HG02623 (cell line): ENCODE measurements at regions not wholly inside any gene's neighbourhood (a gene's known extent, or its start where the extent isn't known, plus 50 kb on each side); places are given as distances from the start of the nearest gene placed in this dataset.

Experiments
- ATAC-seq: cut with Tn5 transposase; IDR thresholded peaks from one replicate; pipeline ENCODE4 v1.9.1; 2021; ENCODE audit warnings: moderate library complexity; ENCODE audit not compliant: unreplicated experiment

DNA sequence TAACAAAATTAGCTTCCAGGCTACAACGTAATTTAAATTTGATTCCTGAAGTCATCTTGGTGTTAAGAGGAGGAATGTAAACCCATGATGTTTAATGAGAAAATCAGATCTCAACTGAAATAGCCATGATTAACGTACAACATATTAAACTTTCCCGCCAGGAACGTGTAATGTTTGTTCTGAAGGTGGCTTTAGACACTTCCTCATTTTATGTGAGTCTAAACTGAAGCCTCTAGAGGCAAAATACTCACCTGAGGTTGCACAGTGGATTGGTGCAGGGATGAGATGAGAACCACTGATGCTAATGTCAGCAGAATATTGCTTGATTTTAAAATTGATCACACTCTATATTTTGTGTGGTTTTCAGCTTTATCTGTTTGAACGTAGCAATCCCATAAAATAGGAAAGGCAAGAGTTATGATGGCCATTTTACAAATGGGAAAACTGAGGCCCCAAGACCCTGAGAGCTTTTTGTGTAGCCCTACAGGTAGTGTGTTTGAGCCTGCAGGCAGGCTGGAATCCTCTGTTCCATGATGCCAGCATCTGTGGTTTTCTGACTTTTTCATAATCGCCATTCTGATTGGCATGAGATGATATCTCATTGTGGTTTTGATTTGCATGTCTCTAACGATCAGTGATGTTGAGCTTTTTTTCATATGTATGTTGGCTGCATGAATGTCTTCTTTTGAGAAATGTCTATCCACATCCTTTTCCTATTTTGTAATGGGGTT lies 243.7 kb upstream of the BMPER start:
- ATAC-seq = no peak

DNA sequence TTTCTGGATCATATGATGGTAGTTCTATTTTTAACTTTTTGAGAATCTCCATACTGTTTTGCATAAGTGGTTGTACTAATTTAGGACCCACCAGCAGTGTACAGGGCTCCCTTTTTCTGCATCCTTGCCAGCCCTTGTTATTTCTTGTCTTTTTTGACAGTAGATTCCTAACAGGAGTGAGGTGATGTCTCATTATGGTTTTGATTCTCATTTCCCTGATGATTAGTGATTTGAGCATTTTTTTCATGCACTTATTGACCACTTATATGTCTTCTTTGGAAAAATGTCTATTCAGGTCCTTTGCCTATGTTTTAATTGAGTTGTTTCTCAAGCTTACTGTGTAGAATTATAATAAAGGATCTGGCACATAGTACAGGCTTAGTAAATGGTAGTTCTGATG lies 238.8 kb upstream of the BMPER start:
- no peak for ATAC-seq

DNA sequence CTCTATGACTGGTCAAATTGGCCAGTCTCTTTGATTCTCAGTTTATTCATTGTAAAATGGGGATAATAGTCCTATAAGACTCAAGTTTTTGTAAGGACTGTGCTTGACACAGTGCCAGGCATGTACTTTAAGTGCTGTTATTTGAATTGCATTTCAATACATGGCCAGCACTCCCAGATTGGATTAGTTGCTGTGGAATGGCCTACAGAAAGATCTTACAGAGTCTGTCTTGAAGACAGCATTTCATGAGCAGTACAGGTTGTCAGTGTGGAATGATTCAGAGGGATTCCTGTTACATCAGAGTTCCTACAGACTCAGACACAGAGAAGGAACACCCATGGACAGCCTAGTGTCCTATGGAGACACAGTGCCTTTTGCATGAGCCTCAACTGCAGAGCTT lies 238.1 kb upstream of the BMPER start:
- ATAC-seq = no peak

DNA sequence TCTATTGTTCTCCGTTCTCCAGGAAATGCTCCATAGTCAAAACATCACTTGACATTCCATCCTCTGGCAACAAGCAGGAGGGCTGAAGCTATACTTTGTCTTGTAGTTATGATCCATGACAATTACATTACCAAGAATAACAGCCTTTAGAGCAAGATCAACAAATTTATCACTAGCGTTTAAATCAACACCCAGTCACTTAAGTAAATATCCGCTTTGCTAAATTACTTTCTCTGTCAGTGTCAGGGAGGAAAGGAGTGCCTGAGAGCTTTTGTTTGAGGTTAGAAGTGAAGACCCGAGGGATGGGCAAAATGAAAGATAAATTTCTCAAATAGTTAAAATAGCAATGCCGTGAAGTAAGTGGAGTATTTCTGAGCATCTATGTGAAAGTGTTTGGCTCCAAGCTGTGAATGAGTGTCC lies 236.1 kb upstream of the BMPER start:
- ATAC-seq = no peak

DNA sequence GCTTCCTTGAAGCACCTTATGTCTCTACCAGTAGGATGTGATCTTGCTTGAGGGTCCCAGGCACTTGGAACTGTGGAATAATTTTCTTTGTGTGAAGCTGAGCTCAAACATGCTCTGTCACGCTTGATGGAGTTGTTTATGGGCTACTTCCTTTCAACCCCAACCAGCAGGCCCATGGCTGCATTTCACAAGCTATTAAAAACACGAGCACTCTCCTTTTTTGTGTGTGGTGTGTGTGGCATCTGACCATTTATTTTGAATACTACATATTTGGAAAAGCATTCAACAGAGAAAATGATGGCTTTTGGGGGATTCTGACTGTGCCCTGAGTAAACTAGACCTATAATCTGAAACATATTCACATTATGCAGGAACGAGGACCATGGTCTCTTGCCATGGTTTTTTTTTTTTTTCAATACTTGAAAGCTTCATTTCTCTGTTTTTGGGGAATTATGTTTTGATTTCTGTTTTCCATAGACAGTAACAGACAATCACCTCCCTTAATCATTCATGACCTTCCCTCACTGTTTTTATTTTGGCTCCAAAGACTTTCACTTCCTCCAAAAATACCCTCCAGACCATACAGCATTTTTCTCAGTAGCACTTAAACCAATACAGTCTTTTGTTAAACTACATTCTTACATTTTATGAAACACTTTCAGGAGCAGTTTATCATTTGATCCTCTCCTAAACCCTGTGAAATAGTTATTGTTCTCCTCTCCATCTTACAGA lies 233.6 kb upstream of the BMPER start:
- no peak for ATAC-seq

DNA sequence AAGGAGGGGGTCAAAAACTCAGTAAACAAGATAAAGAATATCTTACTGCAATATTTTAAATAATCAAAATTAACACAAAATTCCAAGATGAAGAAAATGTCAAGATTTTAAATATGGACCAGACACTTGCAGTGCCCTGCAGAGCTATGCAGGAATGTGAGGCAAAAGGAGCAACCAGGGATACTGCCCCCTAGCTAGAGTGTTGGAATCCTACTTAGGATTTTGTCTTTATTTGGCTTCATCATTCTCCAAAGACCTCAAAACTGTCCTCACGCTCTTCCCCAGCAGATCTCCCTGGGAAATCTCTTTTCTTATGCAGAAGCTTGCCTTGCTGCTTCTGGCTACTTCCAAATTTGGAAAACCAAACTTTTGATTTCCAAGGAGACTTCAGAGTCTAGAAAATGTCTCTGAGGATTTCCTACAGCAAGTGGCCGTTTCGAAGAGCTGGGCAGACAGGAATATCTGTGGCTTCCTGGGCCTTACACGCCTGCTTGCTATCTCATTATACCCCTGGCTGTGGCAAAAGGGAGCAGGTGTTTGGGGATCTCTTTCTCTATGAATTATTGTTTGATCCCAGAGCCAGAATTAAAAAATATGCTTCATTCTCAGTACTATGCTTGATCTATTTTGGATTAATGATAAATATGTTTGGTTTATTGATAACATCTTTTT lies 232.2 kb upstream of the BMPER start:
- no peak for ATAC-seq

DNA sequence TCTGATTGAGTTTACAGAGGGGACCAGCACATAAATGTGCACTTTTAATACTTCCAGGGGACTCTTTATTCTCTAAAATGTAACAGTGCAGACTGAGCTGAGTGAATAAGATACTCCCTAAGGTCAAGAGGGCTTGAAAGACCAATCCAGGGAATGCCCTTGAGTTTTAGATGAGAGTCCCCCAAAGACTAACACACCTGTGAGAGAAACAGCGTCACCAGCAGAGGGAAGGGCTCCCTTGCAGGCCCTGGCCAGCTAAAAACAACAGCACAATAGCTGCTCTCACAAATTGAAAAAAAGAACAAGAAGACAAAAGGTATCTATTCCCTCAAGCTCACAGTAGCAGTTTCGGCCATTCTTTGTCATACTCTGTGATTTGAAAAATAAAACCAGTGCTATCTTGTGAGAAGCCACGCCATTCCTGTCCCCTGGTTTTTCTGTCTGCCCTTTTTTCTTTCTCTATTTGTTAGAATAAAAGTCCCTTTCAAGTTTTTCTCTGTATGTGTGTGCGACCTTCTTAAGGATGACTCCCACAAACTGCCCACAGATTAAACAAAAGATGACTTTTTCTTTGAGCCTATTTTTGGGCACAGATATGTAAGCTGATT lies 230.4 kb upstream of the BMPER start:
- no peak for ATAC-seq

DNA sequence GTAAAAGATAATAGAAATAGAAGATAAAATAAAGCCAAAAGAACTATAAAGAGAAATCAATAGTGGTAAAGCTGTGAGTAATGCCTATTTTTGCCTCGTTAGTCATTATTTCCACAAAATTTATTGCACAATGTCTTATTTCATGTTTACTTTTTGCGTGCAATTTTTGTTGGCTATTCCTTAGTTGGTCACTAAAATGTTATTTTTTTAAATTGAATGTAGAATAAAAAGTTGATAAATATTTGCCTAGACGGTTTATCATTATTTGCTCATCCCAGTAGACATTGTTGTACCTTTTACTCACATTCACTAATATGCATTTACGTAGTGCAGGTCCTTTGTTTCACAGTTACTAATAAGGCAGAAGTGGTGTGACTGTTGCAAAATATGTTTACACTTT lies 227.8 kb upstream of the BMPER start:
- ATAC-seq = no peak

DNA sequence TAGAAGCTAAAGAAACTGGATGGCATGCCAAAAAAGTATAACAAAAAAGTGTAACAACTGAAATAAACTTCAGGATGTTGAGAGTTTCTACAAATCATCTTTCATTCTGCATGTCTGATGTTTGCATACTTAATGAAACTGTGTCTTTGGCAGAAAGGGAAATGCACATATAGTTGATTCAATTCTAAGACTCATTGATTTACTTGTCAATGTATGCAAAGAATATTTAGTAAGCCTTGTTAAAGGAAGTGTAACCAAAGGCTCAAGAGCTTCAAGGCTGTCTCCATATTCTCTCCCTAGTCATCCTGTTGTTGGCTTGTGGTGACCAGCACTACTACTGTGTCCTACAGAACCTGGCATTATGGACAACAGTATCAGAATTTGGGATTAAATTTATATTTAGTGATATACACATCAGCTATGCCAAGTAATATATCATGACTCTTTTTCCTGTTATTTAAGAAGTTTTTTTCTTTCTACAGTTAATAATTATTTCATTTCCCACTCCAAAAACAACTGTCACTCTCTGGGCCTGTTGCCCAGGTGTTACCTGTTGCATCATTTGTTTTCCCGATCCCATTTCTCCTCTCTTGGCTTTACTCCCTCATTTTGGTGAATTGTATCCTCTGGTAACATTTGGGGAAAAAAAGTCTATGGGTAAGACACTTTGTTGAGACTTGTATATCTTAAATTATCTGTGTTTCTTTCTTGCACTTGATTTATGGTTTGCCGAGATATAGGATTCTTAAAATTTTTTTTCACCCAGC lies 226.6 kb upstream of the BMPER start:
- ATAC-seq = no peak

DNA sequence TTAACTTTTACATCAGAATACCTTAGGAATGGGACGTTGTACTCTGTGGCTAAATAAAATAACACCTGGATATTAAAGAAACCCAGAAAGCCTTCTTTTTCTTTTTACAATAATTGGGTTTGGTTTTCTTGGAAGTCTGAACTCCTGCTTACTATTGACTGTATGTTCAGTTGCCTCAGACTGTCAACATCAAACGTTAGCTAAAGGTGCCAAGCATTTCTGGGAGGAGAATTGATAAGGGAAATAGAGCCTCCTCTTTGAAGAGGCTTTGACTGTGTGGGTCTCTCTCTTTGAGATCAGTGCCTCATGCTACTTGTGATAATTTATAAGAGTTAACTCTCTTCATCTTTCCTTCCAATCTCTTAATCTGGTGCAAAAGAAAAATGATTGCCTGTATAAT lies 224.7 kb upstream of the BMPER start:
- ATAC-seq = no peak

DNA sequence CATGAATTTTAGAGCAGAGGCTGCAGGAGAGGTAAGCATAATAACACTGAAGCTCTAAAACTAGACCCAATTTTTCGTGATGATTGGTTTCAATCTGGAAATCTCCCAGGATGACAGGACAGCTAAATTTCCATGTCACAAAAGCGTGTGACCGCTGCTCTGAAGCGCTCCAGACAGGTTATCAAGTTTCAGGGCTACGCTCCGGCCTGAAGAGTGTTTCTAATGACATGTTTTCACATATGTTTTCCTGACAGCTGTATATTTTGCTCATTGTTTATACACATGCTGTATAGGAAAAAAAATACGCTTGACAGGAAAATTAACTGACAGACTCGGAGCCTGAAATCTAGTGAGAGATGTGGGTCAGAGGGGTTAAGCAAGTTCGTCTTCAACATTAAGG lies 219.8 kb upstream of the BMPER start:
- ATAC-seq = no peak

DNA sequence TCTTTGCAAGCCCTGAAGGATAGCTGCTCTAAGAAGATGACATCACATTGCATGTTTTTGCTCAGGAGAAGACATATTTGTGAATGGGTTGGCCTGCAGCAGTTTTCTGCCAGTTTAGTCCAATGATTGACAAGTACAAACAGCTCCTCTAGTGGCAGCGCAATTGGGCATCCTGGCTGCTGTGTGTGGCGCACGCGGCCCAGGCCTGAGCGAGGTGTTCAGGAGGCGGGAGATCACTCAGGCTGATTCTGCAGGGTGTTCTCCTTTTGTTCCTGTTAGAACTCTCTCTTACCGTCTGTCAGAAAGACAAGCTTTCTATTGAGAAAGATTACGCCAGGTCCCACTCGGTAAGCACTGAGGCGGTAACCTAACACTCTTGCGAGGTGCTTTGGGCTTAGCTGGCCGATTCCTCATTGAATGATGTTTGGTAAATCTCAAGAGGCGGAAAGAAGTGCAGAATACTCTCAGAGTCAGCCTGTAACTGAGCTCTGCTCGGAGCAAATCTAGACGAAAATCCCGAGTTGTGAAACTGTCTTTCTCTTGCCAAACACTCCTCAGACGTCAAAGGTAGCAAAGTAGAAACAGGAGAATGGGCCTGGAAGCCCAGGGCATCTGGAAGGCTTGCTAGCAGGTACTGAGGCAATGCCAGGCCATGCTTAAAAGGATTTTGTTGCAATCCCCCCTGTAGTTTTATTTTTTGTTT lies 219.2 kb upstream of the BMPER start:
- no peak for ATAC-seq

DNA sequence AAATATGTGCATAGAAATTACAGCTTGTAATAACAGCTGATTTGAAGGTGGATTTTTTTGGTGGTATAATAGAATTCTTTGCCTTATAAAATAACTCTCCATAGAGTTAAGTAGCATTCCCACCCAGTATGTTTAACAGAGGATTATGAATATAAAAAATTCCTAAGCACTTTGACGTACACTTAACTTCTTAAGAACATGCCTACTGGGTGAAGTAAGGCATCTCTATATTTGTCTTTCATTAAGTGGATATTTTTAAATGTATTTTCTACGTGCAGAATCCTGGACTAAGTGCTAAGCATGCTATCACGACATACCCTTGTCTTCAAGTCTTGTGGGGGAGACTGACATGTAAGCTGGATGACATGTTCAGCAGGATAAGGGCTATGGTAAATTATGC lies 217.7 kb upstream of the BMPER start:
- no peak for ATAC-seq

DNA sequence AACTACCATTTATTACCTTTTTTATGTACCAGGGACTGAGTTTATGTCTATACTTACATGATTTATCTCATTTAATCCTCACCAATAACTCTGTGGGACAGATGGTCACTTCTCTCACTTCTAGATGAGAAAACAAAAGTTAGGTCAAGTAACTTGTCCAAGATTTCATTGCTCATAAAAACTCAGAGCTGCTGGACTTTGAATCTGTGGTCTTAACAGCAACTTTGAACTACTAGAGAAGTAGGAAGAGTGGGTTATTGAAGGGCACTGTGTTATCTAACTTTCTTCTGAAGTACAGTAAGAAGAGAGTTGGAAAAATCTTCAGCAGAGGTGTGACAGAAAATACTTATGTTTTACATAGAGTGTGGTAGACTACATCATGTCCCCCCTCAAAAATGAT lies 214.2 kb upstream of the BMPER start:
- no peak for ATAC-seq

DNA sequence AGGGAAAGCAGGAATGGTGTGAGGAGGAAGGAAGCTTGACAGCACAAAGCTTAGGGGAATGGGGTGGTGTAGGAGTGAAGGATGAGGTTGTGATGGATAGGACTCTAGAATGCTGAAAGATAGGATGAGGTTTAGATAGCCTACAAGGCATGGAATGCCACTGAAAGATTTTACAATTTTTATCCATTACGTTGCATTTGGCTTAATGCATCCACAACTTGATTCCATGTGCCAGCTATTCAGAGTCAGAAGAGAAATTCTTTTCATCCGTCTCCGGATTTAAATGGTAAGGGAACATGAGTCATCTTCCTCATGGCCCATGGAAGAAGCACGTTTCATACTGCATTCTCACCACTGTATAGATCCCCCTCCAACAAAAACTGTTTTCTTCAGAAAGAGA lies 212.4 kb upstream of the BMPER start:
- no peak for ATAC-seq

DNA sequence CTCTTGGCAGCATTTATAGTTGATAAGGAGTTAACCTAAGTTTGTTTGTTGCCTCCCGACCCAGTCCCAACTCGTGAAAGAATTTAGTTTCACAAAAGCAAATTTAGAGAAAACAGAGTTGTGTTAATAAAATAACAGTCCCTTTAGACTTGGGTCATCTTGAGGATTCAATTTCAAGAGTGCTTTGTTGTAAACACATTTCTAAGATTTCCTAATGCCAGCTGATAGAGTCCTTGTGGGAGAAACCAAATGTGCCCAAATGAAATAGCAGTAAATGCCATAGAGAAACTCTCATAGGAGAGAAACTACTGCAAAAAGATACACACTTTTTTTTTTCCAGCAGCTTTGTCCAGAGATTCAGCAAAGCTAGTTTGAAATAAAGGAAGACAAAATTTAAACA lies 211.3 kb upstream of the BMPER start:
- no peak for ATAC-seq

DNA sequence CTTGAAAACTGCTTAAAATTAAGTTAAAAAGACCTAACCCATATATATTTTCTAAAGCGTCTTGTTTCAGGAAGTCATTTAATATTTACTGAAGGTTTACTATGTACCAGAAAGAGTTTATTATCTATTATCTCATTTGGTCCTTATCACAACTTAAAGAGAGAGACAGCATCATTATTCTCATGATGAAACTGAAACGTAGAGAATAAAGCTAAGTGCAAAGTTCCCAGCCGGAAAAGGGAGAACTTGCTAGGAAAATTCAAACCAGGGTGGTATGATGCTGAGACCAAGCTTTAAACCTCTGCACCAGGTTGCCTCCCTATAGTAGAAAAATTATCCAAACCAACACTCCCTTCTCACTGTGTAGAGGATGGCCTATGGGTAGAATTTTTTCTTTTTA lies 207.7 kb upstream of the BMPER start:
- no peak for ATAC-seq

DNA sequence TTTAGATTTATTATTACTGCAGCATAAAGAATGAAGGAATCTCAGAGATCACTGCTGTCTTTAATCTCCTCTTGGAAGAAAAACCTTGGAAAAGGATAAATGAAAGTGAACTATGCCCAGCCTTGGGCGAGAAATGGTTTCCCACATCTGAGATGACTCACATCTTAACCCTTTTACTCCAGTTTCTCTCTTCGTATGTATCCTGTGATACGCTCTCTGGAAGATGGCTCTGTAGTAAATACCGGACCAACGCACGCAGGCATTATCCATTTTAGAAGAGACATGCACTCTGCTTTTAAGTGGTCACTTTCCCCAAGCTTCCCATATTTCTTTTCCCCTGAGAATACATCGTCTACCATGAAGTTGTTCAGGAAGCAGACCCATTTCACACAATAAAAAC lies 207.3 kb upstream of the BMPER start:
- no peak for ATAC-seq

DNA sequence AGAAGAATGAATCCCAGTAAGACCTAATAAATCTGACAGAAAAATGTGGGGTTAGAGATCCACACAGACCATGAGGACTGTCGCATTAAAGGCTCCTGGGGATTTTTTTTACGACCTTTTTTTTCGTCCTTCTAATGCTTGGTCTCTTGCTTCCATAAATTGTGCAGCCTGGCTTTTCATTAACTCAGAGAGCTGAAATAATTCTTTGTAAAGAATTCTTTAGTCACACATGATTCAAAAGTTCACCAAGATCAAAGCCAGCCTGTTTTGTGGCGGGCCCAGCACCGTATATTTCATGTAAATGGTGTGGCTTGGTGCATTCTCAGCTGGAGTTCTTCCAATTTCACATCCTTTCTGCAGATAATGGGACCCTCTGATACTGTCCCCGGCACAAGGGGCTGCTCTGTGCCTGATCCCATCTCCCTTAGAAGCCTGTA lies 206.6 kb upstream of the BMPER start:
- no peak for ATAC-seq
